HG02588 (cell line): ENCODE measurements at regions not wholly inside any gene's neighbourhood (a gene's known extent, or its start where the extent isn't known, plus 50 kb on each side); places are given as distances from the start of the nearest gene placed in this dataset.
"Not testable (repeated sequence)": the region's sequence is repeated elsewhere in the genome, so short reads cannot be mapped to it uniquely, and the experiment has no call there.

ENCODE experiments used
- ATAC-seq: cut with Tn5 transposase; IDR thresholded peaks from one replicate; pipeline ENCODE4 v1.9.1; 2021; ENCODE audit warnings: mild to moderate bottlenecking, moderate library complexity; ENCODE audit not compliant: unreplicated experiment

DNA sequence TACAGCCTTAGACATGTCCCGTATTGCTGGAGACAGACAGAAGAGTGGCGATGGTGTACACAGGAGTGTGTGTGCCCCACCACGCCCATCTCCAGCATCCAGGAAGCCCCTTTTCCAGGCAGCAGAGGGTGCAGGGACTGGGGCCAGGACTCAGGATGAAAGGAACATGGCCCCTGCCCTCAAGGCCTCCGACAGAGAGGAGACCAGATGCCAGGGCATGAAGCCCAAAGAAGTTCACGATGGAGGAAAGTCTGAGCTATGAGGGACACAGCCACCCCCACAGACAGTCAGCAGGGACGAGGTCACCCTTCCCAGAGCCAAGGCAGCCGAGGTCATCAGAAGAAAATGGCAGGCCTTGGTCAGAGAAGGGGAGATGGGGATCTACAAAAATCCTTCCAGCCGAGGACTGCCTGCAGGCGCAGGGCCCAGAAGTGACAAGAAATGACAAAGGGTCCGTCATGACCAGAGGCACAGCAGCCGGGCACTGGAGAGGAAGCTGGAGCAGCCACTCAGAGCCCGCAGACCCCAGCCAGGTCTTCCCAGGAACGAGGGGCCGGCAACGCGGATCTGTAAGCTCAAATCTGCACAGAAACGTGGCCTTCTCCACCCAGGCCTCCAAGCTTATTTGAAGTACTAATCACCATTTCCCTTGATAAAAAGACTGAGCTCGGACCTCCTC is 78.7 kb upstream of the PPP2R2D start:
- no peak for ATAC-seq

DNA sequence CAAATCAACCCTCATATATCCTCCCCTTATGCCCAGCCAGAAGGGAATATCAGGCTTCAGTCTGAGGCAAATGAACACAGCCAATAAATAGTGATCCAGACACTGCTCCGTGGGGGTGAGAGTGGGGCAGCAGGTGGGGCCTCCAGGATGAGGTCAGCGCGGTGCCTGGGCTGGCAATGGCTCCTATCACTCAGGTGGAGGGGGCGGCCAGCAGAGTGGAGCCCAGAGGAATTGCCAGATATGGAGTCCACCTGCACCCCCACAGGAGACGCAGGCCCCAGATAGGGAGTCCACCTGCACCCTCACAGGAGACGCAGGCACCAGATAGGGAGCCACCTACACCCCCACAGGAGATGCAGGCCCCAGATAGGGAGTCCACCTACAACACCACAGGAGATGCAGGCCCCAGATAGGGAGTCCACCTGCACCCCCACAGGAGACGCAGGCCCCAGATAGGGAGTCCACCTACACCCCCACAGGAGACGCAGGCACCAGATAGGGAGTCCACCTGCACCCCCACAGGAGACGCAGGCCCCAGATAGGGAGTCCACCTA is 78.0 kb upstream of the PPP2R2D start:
- no peak for ATAC-seq

DNA sequence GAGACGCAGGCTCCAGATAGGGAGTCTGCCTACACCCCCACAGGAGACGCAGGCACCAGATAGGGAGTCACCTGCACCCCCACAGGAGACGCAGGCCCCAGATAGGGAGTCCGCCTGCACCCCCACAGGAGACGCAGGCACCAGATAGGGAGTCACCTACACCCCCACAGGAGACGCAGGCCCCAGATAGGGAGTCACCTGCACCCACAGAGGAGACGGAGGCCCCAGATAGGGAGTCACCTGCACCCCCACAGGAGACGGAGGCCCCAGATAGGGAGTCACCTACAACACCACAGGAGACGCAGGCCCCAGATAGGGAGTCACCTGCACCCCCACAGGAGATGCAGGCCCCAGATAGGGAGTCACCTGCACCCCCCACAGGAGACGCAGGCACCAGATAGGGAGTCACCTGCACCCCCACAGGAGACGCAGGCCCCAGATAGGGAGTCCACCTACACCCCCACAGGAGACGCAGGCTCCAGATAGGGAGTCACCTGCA is 77.2 kb upstream of the PPP2R2D start:
- ATAC-seq = not testable (repeated sequence)

DNA sequence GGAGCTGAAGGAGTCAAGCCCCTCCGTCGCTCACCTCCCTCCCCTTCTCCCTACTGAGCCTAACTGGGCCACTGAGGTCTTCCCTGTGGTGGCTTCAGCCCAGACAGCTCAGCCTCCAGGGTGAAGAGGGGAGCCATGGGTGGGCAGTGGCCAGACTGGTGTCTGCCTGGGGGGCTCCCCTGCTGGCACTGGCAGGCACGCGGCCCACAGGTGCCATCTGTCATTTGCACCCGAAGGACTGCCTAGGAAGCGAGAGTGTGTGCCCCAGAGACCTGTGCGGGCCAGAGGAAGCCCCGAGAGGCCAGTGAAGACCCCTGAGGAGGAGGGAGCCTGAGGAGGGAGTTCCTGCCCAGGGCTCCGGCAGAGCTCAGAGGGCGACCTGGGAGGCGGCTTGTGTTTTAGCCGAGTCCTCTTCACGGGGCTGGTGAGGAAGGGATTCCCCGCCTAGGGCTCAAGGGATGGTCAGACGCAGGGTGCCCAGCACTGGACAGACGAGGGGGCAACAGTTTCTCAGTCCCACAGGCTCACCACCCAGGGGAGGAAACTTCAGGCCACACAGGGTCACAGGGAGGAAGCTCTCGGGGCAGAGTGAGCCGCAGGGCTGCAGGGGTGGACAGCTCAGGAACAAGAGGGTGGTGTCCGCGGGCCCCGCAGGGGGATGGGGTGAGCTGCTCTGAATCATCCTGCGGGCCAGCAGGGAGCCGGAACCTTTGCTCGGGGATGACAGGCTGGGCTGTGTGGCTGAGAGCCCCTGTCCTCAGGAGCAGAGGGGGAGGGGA is 76.2 kb upstream of the PPP2R2D start:
- ATAC-seq = no peak

DNA sequence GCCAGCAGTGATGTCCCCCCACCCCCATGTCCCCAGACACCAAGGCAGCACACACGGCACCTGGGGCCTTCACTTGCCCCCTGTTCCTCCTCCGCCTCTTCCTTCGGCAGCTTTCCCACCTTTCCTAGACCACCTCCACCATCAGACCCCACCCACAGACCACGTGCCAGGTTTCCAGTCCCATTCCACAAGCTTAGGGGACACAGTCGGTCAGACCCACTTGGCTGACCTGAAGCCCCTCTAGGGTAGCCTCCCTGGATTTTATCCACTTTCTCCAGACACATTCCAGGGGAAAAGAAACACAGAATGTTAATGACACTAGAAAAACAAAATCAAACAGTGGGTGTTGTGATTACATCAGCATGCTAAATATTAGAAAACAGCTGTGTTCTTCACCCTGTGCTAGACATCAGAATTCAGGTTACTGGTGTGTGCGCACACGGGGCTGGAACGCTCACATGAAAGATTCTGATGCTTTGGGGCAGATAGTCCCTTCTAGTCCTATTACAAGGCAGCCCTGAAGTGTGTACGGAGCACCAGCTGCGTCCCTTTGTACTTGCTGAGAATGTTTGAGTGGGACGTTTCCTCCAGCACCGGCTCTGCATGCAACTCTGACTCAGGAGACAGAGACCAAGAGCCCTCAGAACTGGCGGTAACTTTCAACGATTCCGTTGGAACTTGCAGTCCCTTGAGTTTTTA is 75.5 kb upstream of the PPP2R2D start:
- no peak for ATAC-seq

DNA sequence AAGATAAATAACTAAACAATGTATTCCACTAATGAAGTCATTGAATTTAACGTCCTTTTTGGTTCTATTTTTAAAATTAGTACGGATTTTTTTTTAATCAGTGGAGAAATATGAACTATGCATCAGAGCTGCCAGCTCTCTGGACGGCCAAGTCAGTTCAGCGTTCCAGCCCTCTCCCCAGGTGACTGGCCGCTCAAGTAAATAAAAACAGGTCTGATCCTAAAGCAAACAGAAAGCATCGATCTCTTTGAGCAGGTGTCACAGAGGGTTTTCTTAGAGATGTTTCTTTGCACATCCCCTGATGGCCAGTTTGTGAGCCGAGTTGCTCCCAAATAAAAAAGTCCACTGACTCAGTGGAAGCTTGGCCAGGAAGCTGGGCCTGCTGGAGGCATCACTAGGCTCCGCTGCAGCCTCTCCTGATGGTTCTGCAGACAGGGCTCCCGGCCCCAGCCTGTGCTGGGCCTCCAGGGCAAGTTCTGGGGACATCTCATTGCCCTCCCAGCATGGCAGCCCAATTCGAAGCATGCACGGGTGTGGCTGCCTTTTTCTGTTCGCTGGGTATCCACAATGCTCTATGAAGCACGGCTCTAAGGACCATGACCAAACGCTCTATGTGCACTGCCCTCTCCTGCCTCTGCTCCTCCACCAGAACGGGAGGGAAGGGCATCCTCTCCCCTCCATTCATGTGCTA is 74.7 kb upstream of the PPP2R2D start:
- no peak for ATAC-seq

DNA sequence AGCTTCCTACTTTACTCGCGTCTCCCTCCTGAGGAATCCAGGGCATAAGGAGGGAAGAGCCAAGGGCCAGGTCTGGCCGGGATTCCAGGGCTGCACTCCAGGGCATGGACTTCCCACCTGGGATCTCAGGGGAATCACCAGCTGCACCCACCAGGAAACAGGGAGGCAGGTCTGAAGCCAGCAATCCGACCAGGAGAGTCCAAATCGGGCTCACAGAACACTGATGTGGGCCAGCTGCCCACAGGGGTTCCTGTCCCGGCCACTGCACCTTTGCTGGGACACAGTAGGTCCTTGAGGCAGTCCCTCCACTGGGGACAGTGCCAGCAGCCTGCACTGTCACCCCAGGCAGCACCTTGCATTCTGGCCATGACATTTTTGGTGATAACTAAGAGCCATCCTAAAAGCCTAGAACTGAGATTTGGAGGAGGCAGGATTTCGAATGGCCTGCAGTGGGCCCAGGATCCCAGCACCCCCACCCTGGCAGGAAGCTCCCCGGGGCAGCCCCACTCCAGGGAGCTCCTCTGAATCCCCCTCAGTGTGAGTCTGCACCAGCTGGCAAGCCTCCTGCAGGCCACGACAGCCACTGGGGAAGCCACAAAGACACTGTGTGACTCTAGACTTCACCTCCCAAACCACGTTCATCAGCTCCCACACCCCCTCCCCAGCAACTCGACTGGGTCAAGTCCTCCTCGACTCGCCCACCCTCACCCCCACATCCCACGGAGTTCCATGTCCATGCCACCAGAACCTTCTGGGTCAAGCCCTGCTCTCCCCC is 71.5 kb upstream of the PPP2R2D start:
- ATAC-seq = no peak

DNA sequence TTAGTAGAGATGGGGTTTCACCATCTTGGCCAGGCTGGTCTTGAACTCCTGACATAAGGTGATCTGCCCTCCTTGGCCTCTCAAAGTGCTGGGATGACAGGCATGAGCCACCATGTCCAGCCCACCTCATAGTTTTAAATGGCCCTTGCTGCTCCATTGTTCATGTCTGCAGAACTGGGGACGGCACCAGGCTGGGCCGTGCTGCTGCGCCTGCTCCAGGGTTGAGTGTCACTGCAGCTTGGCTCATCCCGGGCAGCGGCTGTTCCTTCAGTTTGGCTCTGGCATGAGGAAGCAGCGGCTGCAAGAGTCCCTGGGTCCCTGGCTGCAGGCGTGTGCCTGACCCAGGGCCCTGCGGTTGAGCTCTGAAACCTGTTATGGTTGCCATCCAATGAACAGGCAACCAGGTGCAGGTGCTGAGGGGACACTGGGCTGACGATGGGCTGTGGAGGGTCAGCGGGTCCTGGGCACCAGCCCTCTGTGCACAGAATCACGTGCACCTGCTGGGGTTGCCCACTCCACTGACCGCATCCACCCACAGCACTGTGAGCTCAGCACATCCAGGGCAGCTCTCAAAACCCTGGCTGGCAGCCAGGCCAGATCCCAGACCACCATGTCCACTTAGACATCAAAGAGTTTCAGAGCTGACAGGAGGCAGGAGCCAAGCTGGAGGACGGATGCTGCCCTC is 70.2 kb upstream of the PPP2R2D start:
- ATAC-seq = no peak

DNA sequence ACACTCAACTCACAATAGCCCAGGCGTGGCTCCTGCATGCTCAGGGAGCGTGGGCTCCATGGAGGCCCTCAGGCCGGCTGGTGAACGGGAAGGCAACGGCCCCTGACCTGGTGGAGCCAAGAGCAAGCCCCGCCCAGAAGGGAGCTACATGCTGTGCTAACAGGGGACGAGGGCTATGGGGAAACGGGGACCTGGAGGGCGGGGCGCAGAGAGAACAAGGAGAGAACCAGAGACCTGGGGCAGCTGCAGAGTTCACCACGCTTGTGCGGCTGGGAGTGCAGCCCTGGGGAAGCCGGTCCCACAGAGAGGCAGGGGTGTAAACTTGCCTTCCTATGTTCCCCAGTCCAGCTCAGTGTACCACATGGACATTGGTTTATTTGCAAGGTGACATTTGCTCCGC is 69.2 kb upstream of the PPP2R2D start:
- ATAC-seq = no peak

DNA sequence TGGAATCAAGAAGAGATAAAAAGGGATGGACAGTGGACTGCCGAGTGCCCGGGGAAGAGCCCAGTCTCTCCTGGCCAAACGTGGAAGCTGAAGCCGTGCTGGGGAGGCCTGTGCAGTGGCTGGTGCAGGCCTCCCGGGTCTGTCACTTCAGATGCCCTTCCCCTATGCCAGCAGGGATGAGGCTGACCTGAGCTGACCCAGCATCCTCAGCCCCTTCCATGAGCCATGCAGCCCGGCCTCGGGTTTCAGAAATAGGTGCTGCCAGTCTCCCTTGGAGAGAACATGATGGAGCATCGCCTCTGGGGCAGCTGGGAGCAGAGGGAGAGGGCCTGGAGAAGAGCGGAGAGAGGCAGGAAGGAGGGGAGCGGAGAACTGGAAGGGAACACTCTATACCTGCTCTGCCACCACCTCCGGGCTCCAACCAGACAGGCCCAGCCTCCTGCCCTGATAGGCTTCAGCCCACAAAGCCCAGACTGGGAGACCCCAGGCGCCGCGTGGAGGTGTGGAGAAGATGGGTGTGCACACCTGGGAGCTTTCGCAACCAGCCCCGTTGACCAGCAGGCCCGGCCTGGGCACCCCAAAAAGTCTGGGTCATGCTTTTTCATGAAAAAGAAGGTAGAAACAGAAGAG is 68.6 kb upstream of the PPP2R2D start:
- ATAC-seq = no peak

DNA sequence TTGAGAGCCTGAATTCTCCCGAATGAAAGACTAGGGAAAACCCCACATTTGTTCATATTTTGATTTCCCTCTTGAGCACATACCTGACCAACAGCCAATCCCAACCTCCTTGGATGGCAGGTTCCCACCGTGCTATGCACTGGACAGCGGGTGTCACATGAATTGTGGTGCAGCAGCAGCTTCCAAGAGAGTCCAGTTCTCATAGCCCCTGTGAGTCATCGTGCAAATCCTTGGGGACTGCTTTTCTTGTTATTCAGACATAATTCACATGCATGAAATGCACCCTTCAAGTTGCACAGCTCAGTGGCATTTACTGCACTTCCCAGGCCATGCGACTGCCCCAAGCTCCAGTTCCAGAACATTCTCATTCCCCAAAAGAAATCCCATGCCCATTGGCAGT is 67.8 kb upstream of the PPP2R2D start:
- ATAC-seq = no peak

DNA sequence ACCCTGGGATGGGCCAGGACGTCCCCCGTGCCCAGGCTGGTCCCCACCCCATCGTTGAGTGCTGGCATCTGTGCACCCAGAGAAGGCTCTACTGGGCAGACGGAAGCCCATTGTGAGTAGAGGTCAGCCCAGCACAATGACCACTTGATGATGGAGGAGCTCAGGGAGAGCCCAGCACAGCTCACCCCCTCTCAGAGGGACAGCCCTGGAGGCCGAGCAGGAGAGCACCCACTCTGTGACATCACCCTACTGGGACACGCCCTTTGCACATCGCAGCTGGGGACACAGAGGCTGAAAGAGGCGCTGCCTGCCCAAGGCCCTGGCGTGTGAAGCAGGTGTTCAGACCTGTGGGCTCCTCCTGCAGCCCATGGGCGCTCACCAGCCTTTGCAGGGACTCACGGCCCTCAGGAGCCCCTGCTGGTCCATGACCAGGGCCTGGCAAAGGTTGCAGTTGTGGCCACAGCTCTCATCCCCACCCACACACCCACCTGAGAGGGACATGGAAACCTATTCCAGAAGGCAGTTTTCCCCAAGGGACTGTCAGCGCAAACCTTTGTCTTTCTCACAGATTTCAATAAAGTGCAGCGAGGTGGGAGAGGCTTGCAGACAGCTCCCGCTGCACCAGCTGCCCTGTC is 67.2 kb upstream of the PPP2R2D start:
- no peak for ATAC-seq

DNA sequence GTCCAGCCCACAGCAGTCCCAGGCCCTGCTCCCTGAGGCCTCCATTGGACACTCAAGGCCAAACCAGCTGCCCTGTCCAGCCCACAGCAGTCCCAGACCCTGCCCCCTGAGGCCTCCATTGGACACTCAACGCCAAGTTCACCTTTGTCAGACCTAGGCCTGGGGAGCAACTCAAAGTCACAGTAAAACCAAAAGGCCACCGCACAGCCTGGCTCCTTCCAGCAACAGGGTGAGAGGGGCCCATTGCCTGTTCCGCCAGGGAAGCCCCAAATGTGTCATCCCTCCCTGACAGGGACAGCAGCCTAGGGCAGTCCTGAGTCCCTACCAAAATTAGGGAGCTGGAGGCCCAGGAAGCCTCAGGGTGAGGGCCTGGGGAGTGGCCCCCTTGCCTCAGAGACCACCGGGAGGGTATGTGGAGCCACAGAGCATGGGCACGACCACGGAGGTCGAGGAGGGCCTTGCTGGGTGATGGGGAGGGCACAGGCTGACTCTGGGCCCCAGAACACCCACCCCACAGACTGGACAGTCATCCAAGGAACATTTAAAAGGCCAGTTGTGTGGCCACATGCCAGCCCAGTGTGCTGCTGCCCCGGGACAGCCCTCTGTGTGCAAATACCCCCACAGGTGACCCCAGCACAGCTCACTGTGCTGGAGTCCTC is 66.5 kb upstream of the PPP2R2D start:
- ATAC-seq = no peak

DNA sequence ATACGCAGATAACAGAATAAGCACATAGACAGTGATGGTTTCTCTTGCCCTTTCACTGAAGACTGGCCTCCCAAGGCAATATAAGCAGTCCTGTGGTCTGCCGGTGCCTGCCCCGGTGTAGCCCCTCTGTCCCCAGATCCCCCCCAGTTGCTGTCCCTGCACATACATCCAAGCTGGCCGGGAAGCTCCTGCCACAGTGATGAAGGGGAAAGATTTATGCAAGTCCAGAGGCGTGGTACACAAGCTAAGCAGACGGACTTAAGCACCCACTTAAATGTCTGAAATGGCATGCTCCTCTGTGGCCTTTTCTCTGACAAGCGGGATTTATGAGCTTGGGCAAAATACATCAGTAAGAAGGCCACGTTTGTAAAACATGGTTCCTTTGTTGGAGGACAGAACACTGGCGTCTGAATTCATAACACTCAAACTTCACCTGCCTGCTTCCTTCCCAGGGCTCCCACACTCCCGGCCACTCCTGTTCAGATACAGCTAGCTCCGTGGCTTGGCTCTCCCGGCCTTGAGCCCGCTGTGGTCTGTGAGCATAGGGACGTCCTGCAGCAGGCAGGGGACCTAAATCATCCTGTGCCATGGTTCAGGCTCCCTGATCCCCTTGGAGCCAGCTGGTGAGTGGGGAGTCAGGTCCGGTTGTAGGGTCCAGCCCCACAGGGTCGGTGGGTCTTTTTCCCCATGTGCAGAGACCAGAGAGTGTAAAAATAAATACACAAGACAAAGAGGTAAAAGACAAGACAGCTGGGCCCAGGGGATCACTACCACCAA is 61.7 kb upstream of the PPP2R2D start:
- no peak for ATAC-seq

DNA sequence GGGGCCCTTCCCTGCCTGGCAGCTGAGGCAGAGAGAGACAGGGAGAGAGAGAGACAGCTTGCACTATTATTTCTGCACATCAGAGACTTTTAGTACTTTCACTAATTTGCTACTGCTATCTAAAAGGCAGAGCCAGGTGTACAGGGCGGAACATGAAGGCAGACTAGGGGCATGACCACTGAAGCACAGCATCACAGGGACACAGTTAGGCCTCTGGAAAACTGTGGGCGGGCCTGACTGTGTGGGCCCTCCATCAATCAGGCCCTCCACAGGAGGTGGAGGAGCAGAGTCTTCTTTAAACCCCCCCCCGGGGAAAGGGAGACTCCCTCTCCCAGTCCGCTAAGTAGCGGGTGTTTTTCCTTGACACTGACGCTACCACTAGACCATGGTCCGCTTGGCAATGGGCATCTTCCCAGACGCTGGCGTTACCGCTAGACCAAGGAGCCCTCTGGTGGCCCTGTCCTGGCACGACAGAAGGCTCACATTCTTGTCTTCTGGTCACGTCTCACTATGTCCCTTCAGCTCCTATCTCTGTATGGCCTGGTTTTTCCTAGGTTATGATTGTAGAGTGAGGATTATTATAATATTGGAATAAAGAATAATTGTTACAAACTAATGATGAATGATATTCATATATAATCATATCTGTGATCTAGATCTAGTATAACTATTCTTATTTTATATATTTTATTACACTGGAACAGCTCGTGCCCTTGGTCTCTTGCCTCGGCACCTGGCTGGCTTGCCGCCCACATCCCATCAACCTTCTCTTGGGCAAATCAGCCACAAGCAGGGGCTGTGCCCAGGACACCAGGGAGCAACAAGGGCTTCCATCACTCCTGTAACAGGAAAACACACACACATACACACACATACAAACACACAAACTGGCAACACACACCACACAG is 60.7 kb upstream of the PPP2R2D start:
- ATAC-seq = not testable (repeated sequence)

DNA sequence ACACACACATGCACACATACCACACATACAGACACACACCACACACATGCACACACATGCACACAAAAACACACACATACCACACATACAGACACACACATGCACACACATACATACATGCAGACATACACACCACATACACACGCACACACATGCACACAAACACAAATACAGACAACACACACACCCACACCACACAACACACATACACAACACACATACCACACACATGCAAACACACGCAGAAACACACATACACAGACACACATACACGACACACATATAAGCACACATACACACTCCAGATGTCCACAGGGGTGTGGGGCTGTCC is 60.1 kb upstream of the PPP2R2D start:
- no peak for ATAC-seq
